ENCODE measurements at regions not wholly inside any gene's neighbourhood (a gene's known extent, or its start where the extent isn't known, plus 50 kb on each side); places are given as distances from the start of the nearest gene placed in this dataset.

- no peak for DNase-seq (ENCODE audit: low spot score)
Measured at GRCh38 chr21:29238967-29239290, 59.8 kb upstream of the BACH1 start.

GRCh38 chr21:29240136-29240535, 58.6 kb upstream of the BACH1 start:
- DNase-seq (ENCODE audit: low spot score): no peak
- H3K4me3 ChIP-seq: no peak overlapping the region
- TF ChIP-seq CTCF (IDR thresholded peaks at IDR 0.05): no peak
- H3K27ac ChIP-seq: no peak overlapping the region

More at GRCh38 chr21:29238967-29239290, 59.8 kb upstream of the BACH1 start:
- no peak overlapping the region for H3K27ac ChIP-seq
- TF ChIP-seq CTCF (IDR thresholded peaks at IDR 0.05): no peak
- H3K4me3 ChIP-seq: no peak overlapping the region

- H3K27ac ChIP-seq: no peak overlapping the region
- TF ChIP-seq CTCF (IDR thresholded peaks at IDR 0.05): no peak
- no peak overlapping the region for H3K4me3 ChIP-seq
- no peak for DNase-seq (ENCODE audit: low spot score)
Measured at GRCh38 chr21:29242201-29242600, 56.5 kb upstream of the BACH1 start.

GRCh38 chr21:29243188-29243587, 55.5 kb upstream of the BACH1 start:
- no peak for TF ChIP-seq CTCF (IDR thresholded peaks at IDR 0.05)
- no peak for DNase-seq (ENCODE audit: low spot score)
- no peak overlapping the region for H3K27ac ChIP-seq
- H3K4me3 ChIP-seq: no peak overlapping the region

- H3K4me3 ChIP-seq: no peak overlapping the region
- no peak for DNase-seq (ENCODE audit: low spot score)
- no peak for TF ChIP-seq CTCF (IDR thresholded peaks at IDR 0.05)
- H3K27ac ChIP-seq: peak overlapping the region in 1 of 2 donors; percentile 2
Measured at GRCh38 chr21:29245104-29245643, 53.5 kb upstream of the BACH1 start.

- Histone ChIP-seq H3K4me3 (no peak overlapping the region), H3K27ac (no peak overlapping the region)
- no peak for TF ChIP-seq CTCF (IDR thresholded peaks at IDR 0.05)
- no peak for DNase-seq (ENCODE audit: low spot score)
Measured at GRCh38 chr21:29245863-29246262, 52.9 kb upstream of the BACH1 start.

GRCh38 chr21:29246614-29247013, 52.1 kb upstream of the BACH1 start:
- TF ChIP-seq CTCF (IDR thresholded peaks at IDR 0.05): no peak
- Histone ChIP-seq H3K27ac (no peak overlapping the region), H3K4me3 (no peak overlapping the region)
- DNase-seq (ENCODE audit: low spot score): no peak

All from coronary artery (tissue), 2 donors.